SU-DHL-6 (cell line): ENCODE measurements at regions not wholly inside any gene's neighbourhood (a gene's known extent, or its start where the extent isn't known, plus 50 kb on each side); places are given as distances from the start of the nearest gene placed in this dataset.
"Not testable (repeated sequence)": the region's sequence is repeated elsewhere in the genome, so short reads cannot be mapped to it uniquely, and the experiment has no call there.

Experiments
- EZH2phosphoT487 ChIP-seq: fragments of 200-600 bp; sonication (generic), shearing (Covaris generic); conservative IDR thresholded peaks from 2 replicates; pipeline ENCODE4 v1.6.1; 2018; ENCODE audit warnings: mild to moderate bottlenecking, antibody characterized with exemption, low read length, moderate library complexity, mixed read lengths
- TF ChIP-seq, protein P1 (sequence below): fragments of 200-600 bp; sonication (generic); IDR thresholded peaks from one replicate; pipeline ENCODE4 v1.5.1; 2017; ENCODE audit warnings: antibody characterized with exemption, mild to moderate bottlenecking, low read length, moderate library complexity; ENCODE audit not compliant: insufficient read depth, poor library complexity, severe bottlenecking

DNA sequence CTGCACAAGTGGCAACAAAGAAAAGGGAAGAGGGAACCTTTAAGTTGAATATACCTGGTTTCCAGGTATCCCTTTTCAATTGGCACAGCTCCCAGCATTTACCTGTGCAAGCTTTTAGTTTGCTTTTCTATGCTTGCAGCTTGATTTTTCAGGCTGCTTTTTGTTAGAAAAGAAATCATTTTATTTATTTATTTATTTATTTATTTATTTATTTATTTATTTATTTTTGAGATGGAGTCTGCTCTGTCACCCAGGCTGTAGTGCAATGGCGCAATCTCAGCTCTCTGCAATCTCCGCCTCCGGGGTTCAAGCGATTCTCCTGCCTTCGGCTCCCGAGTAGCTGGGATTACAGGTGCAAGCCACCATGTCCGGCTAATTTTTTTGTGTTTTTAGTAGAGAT lies 587.1 kb downstream of the KCNT2 start:
- TF ChIP-seq, protein P1, sequence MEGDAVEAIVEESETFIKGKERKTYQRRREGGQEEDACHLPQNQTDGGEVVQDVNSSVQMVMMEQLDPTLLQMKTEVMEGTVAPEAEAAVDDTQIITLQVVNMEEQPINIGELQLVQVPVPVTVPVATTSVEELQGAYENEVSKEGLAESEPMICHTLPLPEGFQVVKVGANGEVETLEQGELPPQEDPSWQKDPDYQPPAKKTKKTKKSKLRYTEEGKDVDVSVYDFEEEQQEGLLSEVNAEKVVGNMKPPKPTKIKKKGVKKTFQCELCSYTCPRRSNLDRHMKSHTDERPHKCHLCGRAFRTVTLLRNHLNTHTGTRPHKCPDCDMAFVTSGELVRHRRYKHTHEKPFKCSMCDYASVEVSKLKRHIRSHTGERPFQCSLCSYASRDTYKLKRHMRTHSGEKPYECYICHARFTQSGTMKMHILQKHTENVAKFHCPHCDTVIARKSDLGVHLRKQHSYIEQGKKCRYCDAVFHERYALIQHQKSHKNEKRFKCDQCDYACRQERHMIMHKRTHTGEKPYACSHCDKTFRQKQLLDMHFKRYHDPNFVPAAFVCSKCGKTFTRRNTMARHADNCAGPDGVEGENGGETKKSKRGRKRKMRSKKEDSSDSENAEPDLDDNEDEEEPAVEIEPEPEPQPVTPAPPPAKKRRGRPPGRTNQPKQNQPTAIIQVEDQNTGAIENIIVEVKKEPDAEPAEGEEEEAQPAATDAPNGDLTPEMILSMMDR: not testable (repeated sequence)
- TF ChIP-seq EZH2phosphoT487: not testable (repeated sequence)
